ENCODE measurements at regions not wholly inside any gene's neighbourhood (a gene's known extent, or its start where the extent isn't known, plus 50 kb on each side); places are given as distances from the start of the nearest gene placed in this dataset.

- H3K9me3 ChIP-seq: no peaks in the 10 kb centered on the region
Measured at GRCh38 chr11:16606784-16607674, 131.4 kb upstream of the C11orf58 start.

GRCh38 chr11:16605894-16606783 is 132.3 kb upstream of the C11orf58 start:
- no peak overlapping the region for H3K27ac ChIP-seq (ENCODE audit: low read length)
- Mint-ChIP-seq H3K27me3 (peaks cover 41 to 50% of the 10 kb centered on the region in 2 donors), H3K9me3 (peaks cover 0 to 5% (median 0%) of the 10 kb centered on the region in 3 donors), H3K4me3 (peak overlapping the region in 2 of 3 donors; percentile 75 to 77), H3K36me3 (peaks cover 4% of the 10 kb centered on the region), H3K27ac (peak overlapping the region in 1 of 2 donors; percentile 27), H3K4me1 (peaks cover 24 to 31% (median 30%) of the 10 kb centered on the region in 3 donors)
- CTCF ChIA-PET: interaction anchor here in 1 of 2 donors (0.7 kb wide), 1 partner anchor 144 kb away, joined by 3 read pairs; no protein-coding TSS in a partner anchor
- POLR2A ChIA-PET: no interaction called here
- peaks cover 7 to 43% of the 10 kb centered on the region in 2 experiments for H3K4me1 ChIP-seq (ENCODE audit: control insufficient read depth in 1 of 2, extremely low read depth in 1 of 2, insufficient read depth in 2 of 2, low read length in 2 of 2)
- no peaks in the 10 kb centered on the region for H3K36me3 ChIP-seq (ENCODE audit: control insufficient read depth in 2 of 2, extremely low read depth in 1 of 2, insufficient read depth in 1 of 2, low read length in 1 of 2)
- ATAC-seq (replicated peaks in 1 of 4) (peak; percentile 83 to 90 (median 86)), DNase-seq (peak; percentile 52 to 85 (median 73))
- peaks cover 29 to 70% of the 10 kb centered on the region in 2 experiments for H3K27me3 ChIP-seq (replicated peaks in 1 of 2; ENCODE audit: control insufficient read depth in 2 of 2, extremely low read depth in 1 of 2, insufficient read depth in 2 of 2, low read length in 1 of 2)
- H3K4me3 ChIP-seq (ENCODE audit: control insufficient read depth in 1 of 2, extremely low read depth in 1 of 2, low read length in 1 of 2): peak overlapping the region; percentile 35 to 69
- H3K9me3 ChIP-seq: no peaks in the 10 kb centered on the region
- 6% methylated on average over 10 of the region's 36 CpGs for WGBS (ENCODE audit: insufficient coverage)

More at GRCh38 chr11:16606784-16607674, 131.4 kb upstream of the C11orf58 start:
- H3K9me3 Mint-ChIP-seq: peaks cover 0 to 5% (median 0%) of the 10 kb centered on the region in 3 donors
- Histone ChIP-seq H3K36me3 (ENCODE audit: control insufficient read depth in 2 of 2, extremely low read depth in 1 of 2, insufficient read depth in 1 of 2, low read length in 1 of 2) (no peaks in the 10 kb centered on the region), H3K4me1 (ENCODE audit: control insufficient read depth in 1 of 2, extremely low read depth in 1 of 2, insufficient read depth in 2 of 2, low read length in 2 of 2) (peaks cover 7 to 43% of the 10 kb centered on the region in 2 experiments), H3K27ac (ENCODE audit: low read length) (no peak overlapping the region), H3K4me3 (ENCODE audit: control insufficient read depth in 1 of 2, extremely low read depth in 1 of 2, low read length in 1 of 2) (peak overlapping the region; percentile 21 to 69), H3K27me3 (replicated peaks in 1 of 2; ENCODE audit: control insufficient read depth in 2 of 2, extremely low read depth in 1 of 2, insufficient read depth in 2 of 2, low read length in 1 of 2) (peaks cover 33 to 75% of the 10 kb centered on the region in 2 experiments)
- POLR2A ChIA-PET: no interaction called here
- peaks cover 48 to 56% of the 10 kb centered on the region in 2 donors for H3K27me3 Mint-ChIP-seq
- DNase-seq: no peak
- peak overlapping the region in 2 of 3 donors; percentile 75 to 77 for H3K4me3 Mint-ChIP-seq
- H3K27ac Mint-ChIP-seq: no peak overlapping the region
- CTCF ChIA-PET: interaction anchor here in 1 of 2 donors (0.7 kb wide), 1 partner anchor 143 kb away, joined by 3 read pairs; no protein-coding TSS in a partner anchor
- WGBS (ENCODE audit: insufficient coverage): 4% methylated on average over 37 of the region's 81 CpGs
- no peak for ATAC-seq (replicated peaks in 1 of 4)
- H3K36me3 Mint-ChIP-seq: peaks cover 4% of the 10 kb centered on the region
- H3K4me1 Mint-ChIP-seq: peaks cover 32 to 39% (median 35%) of the 10 kb centered on the region in 3 donors

DNA sequence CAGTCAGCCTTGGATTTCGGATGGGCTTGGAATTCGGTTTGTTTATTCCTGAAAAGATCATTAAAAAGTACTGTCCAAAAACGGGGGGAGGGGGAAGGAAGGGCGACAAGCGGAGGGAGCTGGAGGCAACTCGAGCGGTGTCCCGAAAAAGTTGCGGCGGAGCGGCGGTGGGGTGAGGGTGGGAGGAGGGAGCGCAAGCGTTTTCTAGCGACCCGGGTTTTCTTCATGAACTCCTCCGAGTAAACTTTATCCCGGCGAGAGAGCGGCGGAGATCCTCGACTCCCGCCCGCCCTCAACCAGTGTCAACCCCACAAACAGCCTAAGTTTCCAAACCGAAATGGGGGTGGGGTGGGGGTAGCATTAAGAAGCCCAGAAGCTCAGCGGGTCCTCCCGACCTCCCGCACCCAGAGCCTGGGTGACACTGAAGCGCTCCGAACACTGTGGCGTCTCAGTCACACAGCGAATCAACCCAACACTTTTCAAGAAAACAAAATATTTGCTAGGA is 133.0 kb upstream of the C11orf58 start:
- Mint-ChIP-seq H3K27me3 (peaks cover 41 to 53% of the 10 kb centered on the region in 2 donors), H3K9me3 (peaks cover 0 to 5% (median 0%) of the 10 kb centered on the region in 3 donors), H3K36me3 (peaks cover 4% of the 10 kb centered on the region), H3K27ac (no peak overlapping the region), H3K4me1 (peaks cover 22 to 31% (median 30%) of the 10 kb centered on the region in 3 donors), H3K4me3 (peak overlapping the region in 2 of 3 donors; percentile 75 to 77)
- 0% methylated on average over 2 of the region's 32 CpGs for whole genome bisulfite sequencing (ENCODE audit: insufficient coverage)
- no peak overlapping the region for H3K27ac ChIP-seq (ENCODE audit: low read length)
- no peaks in the 10 kb centered on the region for H3K36me3 ChIP-seq (ENCODE audit: control insufficient read depth in 2 of 2, extremely low read depth in 1 of 2, insufficient read depth in 1 of 2, low read length in 1 of 2)
- CTCF ChIA-PET: interaction anchor here in 1 of 2 donors (1.1 kb wide), 1 partner anchor 12 kb away, joined by 3 read pairs; no protein-coding TSS in a partner anchor
- H3K27me3 ChIP-seq (replicated peaks in 1 of 2; ENCODE audit: control insufficient read depth in 2 of 2, extremely low read depth in 1 of 2, insufficient read depth in 2 of 2, low read length in 1 of 2): peaks cover 26 to 63% of the 10 kb centered on the region in 2 experiments
- H3K4me3 ChIP-seq (ENCODE audit: control insufficient read depth in 1 of 2, extremely low read depth in 1 of 2, low read length in 1 of 2): peak overlapping the region; percentile 35 to 69
- H3K4me1 ChIP-seq (ENCODE audit: control insufficient read depth in 1 of 2, extremely low read depth in 1 of 2, insufficient read depth in 2 of 2, low read length in 2 of 2): peaks cover 7 to 43% of the 10 kb centered on the region in 2 experiments
- ATAC-seq (replicated peaks in 1 of 4): peak in 1 of 4 experiments; percentile 5
- POLR2A ChIA-PET: no interaction called here
- no peak for DNase-seq
- H3K9me3 ChIP-seq: no peaks in the 10 kb centered on the region

DNA sequence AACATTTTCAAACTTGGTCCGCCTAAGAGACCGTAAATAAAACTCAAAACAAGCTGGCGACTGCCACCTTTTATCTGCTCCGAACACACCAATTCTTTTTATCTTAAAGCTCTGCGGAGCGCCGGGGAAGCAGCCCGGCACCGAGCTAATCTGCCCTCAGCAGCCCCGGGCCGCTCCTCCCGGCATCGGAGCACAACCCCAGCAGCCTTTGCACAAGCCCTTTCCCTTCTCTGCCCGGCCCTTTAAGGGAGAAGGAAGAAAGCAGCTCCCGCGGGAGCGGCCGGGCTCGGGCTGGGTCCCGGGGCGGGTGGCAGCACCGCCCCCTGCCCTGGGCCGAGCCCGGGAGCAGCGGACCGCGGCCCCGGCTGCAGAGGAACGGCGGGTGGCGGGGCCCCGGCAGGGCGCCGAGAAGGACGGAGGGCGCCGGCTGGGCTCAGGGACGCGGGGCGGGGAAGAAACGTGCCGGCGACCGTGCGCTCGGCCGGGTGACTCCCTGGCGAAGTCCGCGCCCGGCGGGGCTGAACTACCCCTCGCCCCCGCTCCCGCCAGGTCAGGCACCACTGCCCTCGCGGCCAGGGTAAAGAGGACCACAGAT is 133.6 kb upstream of the C11orf58 start:
- no peak overlapping the region for H3K27ac ChIP-seq (ENCODE audit: low read length)
- ChIA-PET CTCF (interaction anchor here in 1 of 2 donors (1.1 kb wide), 1 partner anchor 12 kb away, joined by 3 read pairs; no protein-coding TSS in a partner anchor), POLR2A (interaction anchor here in 1 of 2 donors (0.6 kb wide), 1 partner anchor 1504 kb away, joined by 3 read pairs; no protein-coding TSS in a partner anchor)
- peak overlapping the region in 2 of 3 donors; percentile 75 to 77 for H3K4me3 Mint-ChIP-seq
- peaks cover 7 to 43% of the 10 kb centered on the region in 2 experiments for H3K4me1 ChIP-seq (ENCODE audit: control insufficient read depth in 1 of 2, extremely low read depth in 1 of 2, insufficient read depth in 2 of 2, low read length in 2 of 2)
- peak overlapping the region; percentile 35 to 69 for H3K4me3 ChIP-seq (ENCODE audit: control insufficient read depth in 1 of 2, extremely low read depth in 1 of 2, low read length in 1 of 2)
- peaks cover 0 to 5% (median 0%) of the 10 kb centered on the region in 3 donors for H3K9me3 Mint-ChIP-seq
- ATAC-seq (replicated peaks in 1 of 4) (peak; percentile 26 to 39 (median 31)), DNase-seq (peak in 1 of 35 experiments; percentile 16)
- no peaks in the 10 kb centered on the region for H3K9me3 ChIP-seq
- H3K4me1 Mint-ChIP-seq: peaks cover 22 to 31% (median 30%) of the 10 kb centered on the region in 3 donors
- H3K36me3 ChIP-seq (ENCODE audit: control insufficient read depth in 2 of 2, extremely low read depth in 1 of 2, insufficient read depth in 1 of 2, low read length in 1 of 2): no peaks in the 10 kb centered on the region
- 1% methylated on average over 57 of the region's 57 CpGs for WGBS (ENCODE audit: insufficient coverage)
- peaks cover 29 to 58% of the 10 kb centered on the region in 2 experiments for H3K27me3 ChIP-seq (replicated peaks in 1 of 2; ENCODE audit: control insufficient read depth in 2 of 2, extremely low read depth in 1 of 2, insufficient read depth in 2 of 2, low read length in 1 of 2)
- H3K36me3 Mint-ChIP-seq: peaks cover 4% of the 10 kb centered on the region
- no peak overlapping the region for H3K27ac Mint-ChIP-seq
- peaks cover 45 to 57% of the 10 kb centered on the region in 2 donors for H3K27me3 Mint-ChIP-seq

GRCh38 chr11:16603890-16604793 is 134.3 kb upstream of the C11orf58 start:
- no peaks in the 10 kb centered on the region for H3K9me3 ChIP-seq
- CTCF ChIA-PET: interaction anchor here in 1 of 2 donors (1.1 kb wide), 1 partner anchor 13 kb away, joined by 3 read pairs; no protein-coding TSS in a partner anchor
- peaks cover 22 to 31% (median 30%) of the 10 kb centered on the region in 3 donors for H3K4me1 Mint-ChIP-seq
- DNase-seq (no peak), ATAC-seq (replicated peaks in 1 of 4) (no peak)
- H3K27ac ChIP-seq (ENCODE audit: low read length): no peak overlapping the region
- peaks cover 27 to 55% of the 10 kb centered on the region in 2 experiments for H3K27me3 ChIP-seq (replicated peaks in 1 of 2; ENCODE audit: control insufficient read depth in 2 of 2, extremely low read depth in 1 of 2, insufficient read depth in 2 of 2, low read length in 1 of 2)
- peaks cover 7 to 43% of the 10 kb centered on the region in 2 experiments for H3K4me1 ChIP-seq (ENCODE audit: control insufficient read depth in 1 of 2, extremely low read depth in 1 of 2, insufficient read depth in 2 of 2, low read length in 2 of 2)
- H3K4me3 ChIP-seq (ENCODE audit: control insufficient read depth in 1 of 2, extremely low read depth in 1 of 2, low read length in 1 of 2): peak overlapping the region; percentile 7 to 69
- H3K36me3 Mint-ChIP-seq: peaks cover 4% of the 10 kb centered on the region
- H3K9me3 Mint-ChIP-seq: peaks cover 0 to 5% (median 0%) of the 10 kb centered on the region in 3 donors
- peaks cover 50 to 59% of the 10 kb centered on the region in 2 donors for H3K27me3 Mint-ChIP-seq
- no peaks in the 10 kb centered on the region for H3K36me3 ChIP-seq (ENCODE audit: control insufficient read depth in 2 of 2, extremely low read depth in 1 of 2, insufficient read depth in 1 of 2, low read length in 1 of 2)
- H3K4me3 Mint-ChIP-seq: peak overlapping the region in 2 of 3 donors; percentile 61 to 67
- POLR2A ChIA-PET: interaction anchor here in 1 of 2 donors (0.6 kb wide), 1 partner anchor 1504 kb away, joined by 3 read pairs; no protein-coding TSS in a partner anchor
- no peak overlapping the region for H3K27ac Mint-ChIP-seq
- WGBS (ENCODE audit: insufficient coverage): 20% methylated on average over 46 of the region's 53 CpGs
